HPDE6-E6E7 (cell line): ENCODE measurements at regions not wholly inside any gene's neighbourhood (a gene's known extent, or its start where the extent isn't known, plus 50 kb on each side); places are given as distances from the start of the nearest gene placed in this dataset.
"Not testable (repeated sequence)": the region's sequence is repeated elsewhere in the genome, so short reads cannot be mapped to it uniquely, and the experiment has no call there.

Source experiments
- DNase-seq: peaks from one replicate; pipeline ENCODE4 v3.0.0; 2011; ENCODE audit warnings: missing footprints; ENCODE audit errors: extremely low spot score

- DNase-seq, result not testable (repeated sequence)
Measured at GRCh38 chr12:116327992-116328391, 50.5 kb upstream of the MED13L start.

DNA sequence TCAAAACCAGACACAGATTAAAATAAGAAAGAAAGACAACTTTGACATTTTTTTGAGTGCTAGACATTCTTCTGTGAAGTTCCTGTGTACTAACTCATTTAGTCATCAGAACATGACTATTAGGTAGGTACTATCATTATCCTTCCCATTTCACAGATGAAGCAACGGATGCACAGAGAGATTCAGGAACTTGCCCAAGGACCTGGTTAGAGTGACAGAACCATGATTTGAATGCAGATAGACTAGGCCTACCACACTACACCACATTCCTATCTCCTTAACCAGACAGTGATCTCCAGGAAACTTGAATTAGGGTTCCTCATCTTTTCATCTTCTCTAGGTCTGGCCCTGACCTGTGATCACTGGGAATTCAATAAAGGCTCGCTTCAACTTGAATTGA is 54.4 kb upstream of the MED13L start:
- no peak for DNase-seq

GRCh38 chr12:116332705-116333380 is 55.4 kb upstream of the MED13L start:
- DNase-seq, result no peak

- no peak for DNase-seq
Measured at GRCh38 chr12:116333402-116333801, 55.9 kb upstream of the MED13L start.

GRCh38 chr12:116336542-116337065 is 59.1 kb upstream of the MED13L start:
- DNase-seq, result no peak

- DNase-seq, result no peak
Measured at GRCh38 chr12:116337312-116337711, 59.8 kb upstream of the MED13L start.

DNA sequence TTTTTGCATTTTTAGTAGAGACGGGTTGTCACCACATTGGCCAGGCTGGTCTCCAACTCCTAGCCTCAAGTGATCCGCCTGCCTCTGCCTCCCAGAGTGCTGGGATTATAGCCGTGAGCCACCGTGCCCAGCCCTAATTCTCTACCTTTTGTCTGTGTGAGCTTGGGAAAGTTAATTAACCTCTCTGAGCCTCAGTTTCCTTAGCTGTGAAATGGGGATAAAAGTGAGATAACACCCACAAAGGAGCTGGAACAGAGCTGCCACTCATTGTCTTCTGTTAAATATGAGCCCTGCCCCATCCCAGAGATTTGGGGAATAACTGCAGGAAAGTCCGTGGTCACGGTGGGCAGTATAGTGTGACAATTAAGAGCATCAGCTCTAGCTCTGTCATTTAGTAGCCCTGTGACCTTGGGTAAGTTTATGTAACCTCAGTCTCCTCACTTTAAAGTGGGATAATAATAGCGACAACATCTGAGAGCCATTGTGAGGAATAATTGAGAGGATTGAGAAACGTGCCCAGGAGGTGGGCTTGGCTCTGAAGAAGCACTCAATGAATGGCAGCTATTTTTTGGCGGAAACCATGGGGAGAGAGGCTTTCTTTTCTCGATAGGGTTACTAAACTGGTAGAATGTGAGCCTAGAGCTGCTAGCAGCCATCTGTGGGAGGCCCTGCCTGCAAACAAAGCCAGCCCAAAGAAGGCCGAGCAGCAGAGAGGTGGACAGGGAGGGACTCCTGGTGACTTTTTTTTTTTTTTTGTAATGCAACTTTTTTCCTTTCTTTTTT is 60.8 kb upstream of the MED13L start:
- DNase-seq, result no peak

DNA sequence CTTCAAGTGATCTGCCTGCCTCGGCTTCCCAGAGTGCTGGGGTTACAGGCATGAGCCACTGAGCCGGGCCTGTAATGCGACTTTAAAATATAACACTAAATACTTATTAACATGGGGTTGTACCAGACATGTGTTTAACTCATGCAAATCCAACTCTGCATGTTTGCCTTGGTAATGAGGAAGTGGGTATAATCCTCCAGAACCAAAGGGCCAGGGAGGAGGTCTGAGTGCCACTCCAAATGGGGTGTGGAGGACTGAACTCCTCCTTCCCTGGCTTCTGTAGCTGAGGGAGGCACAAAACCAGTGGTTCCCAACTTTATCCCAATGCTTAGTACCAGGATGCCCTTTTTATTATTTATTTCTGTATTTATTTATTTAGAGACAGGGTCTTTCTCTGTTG is 61.6 kb upstream of the MED13L start:
- no peak for DNase-seq

GRCh38 chr12:116339800-116340371 is 62.4 kb upstream of the MED13L start:
- DNase-seq, result no peak

GRCh38 chr12:116343331-116343884 is 65.9 kb upstream of the MED13L start:
- no peak for DNase-seq

DNA sequence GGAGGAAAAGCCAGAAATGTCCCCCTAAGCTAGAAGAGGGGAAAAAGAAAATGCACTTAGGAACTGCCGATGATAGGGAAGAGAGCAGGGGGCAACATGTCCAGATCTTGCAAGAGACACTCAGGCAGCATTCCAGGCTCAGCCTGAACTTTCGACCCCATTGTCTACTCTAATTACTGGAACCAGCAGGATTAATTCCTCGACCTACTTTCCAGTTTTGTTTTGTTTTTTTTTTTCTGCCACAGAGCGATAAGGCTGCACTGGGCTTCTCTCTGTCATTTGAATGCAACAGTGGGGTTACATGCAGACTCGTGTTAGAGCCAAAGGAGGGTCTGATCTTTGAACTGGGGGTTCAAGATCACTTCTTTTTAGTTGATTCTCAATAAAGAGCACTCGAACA is 68.7 kb upstream of the MED13L start:
- DNase-seq, result no peak

- no peak for DNase-seq
Measured at GRCh38 chr12:116346741-116347140, 69.2 kb upstream of the MED13L start.

DNA sequence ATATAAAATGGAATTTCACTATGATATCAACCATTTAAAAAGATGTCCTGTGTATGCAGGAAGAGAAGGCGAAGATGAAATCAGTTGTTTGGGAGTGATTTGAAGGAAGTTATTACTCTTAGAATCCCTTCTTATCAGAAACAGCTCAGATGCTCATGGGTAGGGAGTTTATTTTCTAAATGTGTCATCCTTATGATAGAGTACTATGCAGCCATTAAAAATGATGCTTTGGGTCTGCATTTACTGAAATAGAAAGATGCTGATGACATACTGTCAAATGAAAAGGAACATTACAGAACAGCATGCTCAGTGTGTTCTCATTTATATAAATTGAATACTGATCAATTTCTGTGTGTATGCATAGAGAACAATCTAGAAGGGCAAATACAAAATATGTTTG is 69.8 kb upstream of the MED13L start:
- no peak for DNase-seq

GRCh38 chr12:116352315-116352835 is 74.9 kb upstream of the MED13L start:
- DNase-seq, result no peak

DNA sequence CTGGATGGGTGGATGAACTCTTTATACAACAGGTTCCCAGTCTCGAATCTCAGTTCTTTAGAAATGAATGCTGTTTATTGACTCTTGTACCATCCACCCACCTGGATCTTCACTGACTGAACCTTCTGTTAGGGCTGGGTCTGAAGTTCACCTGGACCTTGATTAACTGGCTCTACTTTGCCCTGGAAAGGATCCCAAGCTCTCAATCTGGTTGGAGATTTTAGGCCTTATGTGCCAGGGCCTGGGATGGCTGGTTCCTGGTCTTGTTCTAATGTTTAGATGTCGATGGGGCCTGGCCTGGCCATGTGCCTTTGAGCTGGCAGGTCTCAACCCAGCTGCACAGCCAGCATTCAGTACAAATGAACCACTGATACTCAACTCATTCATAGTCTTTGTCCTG is 76.5 kb upstream of the MED13L start:
- DNase-seq, result no peak

DNA sequence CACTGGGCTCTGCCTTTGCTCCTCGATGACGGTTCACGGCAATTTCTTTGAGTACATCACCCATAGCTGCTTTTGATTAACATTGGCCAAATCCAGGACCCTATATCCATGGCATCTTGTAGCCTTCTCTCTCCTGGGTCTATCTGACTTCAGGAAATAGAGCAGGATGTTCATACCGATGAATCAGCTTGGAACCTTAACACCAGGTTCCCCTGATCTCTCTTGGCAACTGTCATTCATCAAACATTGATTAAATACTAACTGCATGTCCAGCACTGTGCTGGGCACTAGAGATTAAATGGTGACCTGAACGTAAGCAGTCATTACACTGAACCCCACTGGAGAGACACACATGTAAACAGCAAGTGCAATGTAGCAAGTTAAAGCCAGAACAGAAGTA is 77.0 kb upstream of the MED13L start:
- no peak for DNase-seq

- no peak for DNase-seq
Measured at GRCh38 chr12:116354950-116355783, 77.7 kb upstream of the MED13L start.

- no peak for DNase-seq
Measured at GRCh38 chr12:116358536-116358892, 81.0 kb upstream of the MED13L start.

DNA sequence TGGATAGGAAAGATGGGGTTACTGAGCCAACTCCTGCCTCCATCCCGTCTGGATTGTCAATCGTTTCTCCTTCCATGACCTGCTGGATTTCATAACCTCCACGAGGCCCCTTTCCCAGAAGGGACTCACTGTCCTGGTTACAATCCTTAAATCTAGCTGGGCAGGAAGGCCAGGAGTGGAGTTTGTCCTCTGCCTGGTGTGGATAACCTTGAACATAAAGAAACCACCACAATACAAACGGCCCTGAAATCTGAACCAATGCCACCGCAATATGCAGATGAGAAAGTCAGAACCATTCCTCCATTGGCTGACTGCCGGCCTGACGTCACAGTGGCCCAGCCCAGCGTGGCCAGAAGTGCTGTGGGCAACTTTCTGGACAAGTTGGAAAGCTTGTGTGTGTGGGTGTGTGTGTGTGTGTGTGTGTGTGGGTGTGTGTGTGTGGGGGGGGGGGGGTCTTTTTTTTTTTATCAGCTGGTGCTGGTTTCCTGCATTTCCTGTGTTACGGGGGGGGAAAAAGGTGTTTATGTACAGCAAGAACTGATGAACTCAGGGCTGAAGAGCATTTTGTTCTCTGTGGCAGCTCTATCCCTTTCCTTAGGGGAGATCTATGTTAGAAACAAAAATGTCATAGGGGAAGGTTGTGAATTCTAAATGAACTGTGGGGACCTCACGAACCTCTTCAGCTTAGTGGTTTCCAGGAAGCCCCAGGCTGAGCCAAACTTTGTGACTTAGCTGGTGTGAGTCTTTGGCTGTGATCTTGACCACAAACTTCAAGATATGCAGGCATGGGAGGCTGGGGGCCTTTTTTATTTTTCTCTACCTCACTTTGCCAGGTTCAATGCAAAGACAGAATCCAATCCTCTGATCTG is 81.6 kb upstream of the MED13L start:
- peak; percentile 47 for DNase-seq
